ENCODE measurements at regions not wholly inside any gene's neighbourhood (a gene's known extent, or its start where the extent isn't known, plus 50 kb on each side); places are given as distances from the start of the nearest gene placed in this dataset.

- no peak for DNase-seq (ENCODE audit: missing footprints)
- ATAC-seq, result no peak
- intact Hi-C loops (cut with DNase I), result no loop called here
These were observed 224.6 kb upstream of the CDH5 start for GRCh38 chr16:66141885-66142284.

- DNase-seq (ENCODE audit: missing footprints), result no peak
- no peak for ATAC-seq
- intact Hi-C loops (cut with DNase I), result no loop called here
These were observed 228.6 kb upstream of the CDH5 start for GRCh38 chr16:66137853-66138252.

GRCh38 chr16:66136841-66137240 lies 229.7 kb upstream of the CDH5 start:
- DNase-seq (ENCODE audit: missing footprints) (no peak), ATAC-seq (no peak)
- intact Hi-C loops (cut with DNase I), result no loop called here

GRCh38 chr16:66135838-66136237 lies 230.7 kb upstream of the CDH5 start:
- intact Hi-C loops (cut with DNase I), result no loop called here
- ATAC-seq (no peak), DNase-seq (ENCODE audit: missing footprints) (no peak)

- intact Hi-C loops (cut with DNase I), result no loop called here
- peak; percentile 96 for ATAC-seq
- peak; percentile 53 for DNase-seq (ENCODE audit: missing footprints)
These were observed 231.1 kb upstream of the CDH5 start for GRCh38 chr16:66135421-66135831.

GRCh38 chr16:66134875-66135274 lies 231.6 kb upstream of the CDH5 start:
- ATAC-seq, result no peak
- peak; percentile 67 for DNase-seq (ENCODE audit: missing footprints)
- intact Hi-C loops (cut with DNase I), result no loop called here

- intact Hi-C loops (cut with DNase I), result no loop called here
- no peak for ATAC-seq
- no peak for DNase-seq (ENCODE audit: missing footprints)
These were observed 232.7 kb upstream of the CDH5 start for GRCh38 chr16:66133643-66134338.

GRCh38 chr16:66131895-66132294 lies 234.6 kb upstream of the CDH5 start:
- intact Hi-C loops (cut with DNase I), result no loop called here
- no peak for ATAC-seq

GRCh38 chr16:66131156-66131807 lies 235.2 kb upstream of the CDH5 start:
- intact Hi-C loops (cut with DNase I), result no loop called here
- DNase-seq (ENCODE audit: missing footprints), result no peak
- ATAC-seq, result no peak

More at GRCh38 chr16:66131895-66132294, 234.6 kb upstream of the CDH5 start:
- no peak for DNase-seq (ENCODE audit: missing footprints)

- no peak for ATAC-seq
- intact Hi-C loops (cut with DNase I), result no loop called here
- DNase-seq (ENCODE audit: missing footprints), result no peak
These were observed 236.1 kb upstream of the CDH5 start for GRCh38 chr16:66130296-66130905.

GRCh38 chr16:66129196-66129595 lies 237.3 kb upstream of the CDH5 start:
- no peak for ATAC-seq
- intact Hi-C loops (cut with DNase I), result no loop called here
- no peak for DNase-seq (ENCODE audit: missing footprints)

- intact Hi-C loops (cut with DNase I), result no loop called here
- DNase-seq (ENCODE audit: missing footprints) (no peak), ATAC-seq (no peak)
These were observed 238.1 kb upstream of the CDH5 start for GRCh38 chr16:66128371-66128770.

- DNase-seq (ENCODE audit: missing footprints), result peak; percentile 68
- ATAC-seq, result no peak
- intact Hi-C loops (cut with DNase I), result no loop called here
These were observed 238.8 kb upstream of the CDH5 start for GRCh38 chr16:66127459-66128370.

- ATAC-seq, result no peak
- intact Hi-C loops (cut with DNase I), result no loop called here
- DNase-seq (ENCODE audit: missing footprints), result no peak
These were observed 245.0 kb upstream of the CDH5 start for GRCh38 chr16:66121466-66121865.

GRCh38 chr16:66120656-66121055 lies 245.8 kb upstream of the CDH5 start:
- ATAC-seq (no peak), DNase-seq (ENCODE audit: missing footprints) (no peak)
- intact Hi-C loops (cut with DNase I), result no loop called here

- ATAC-seq (no peak), DNase-seq (ENCODE audit: missing footprints) (no peak)
- intact Hi-C loops (cut with DNase I), result no loop called here
These were observed 250.1 kb upstream of the CDH5 start for GRCh38 chr16:66116163-66117002.

- intact Hi-C loops (cut with DNase I), result no loop called here
- ATAC-seq, result no peak
- no peak for DNase-seq (ENCODE audit: missing footprints)
These were observed 251.1 kb upstream of the CDH5 start for GRCh38 chr16:66115373-66115772.

- intact Hi-C loops (cut with DNase I), result no loop called here
- ATAC-seq (no peak), DNase-seq (ENCODE audit: missing footprints) (no peak)
These were observed 253.3 kb upstream of the CDH5 start for GRCh38 chr16:66113223-66113622.
